ENCODE measurements at regions not wholly inside any gene's neighbourhood (a gene's known extent, or its start where the extent isn't known, plus 50 kb on each side); places are given as distances from the start of the nearest gene placed in this dataset.

DNA sequence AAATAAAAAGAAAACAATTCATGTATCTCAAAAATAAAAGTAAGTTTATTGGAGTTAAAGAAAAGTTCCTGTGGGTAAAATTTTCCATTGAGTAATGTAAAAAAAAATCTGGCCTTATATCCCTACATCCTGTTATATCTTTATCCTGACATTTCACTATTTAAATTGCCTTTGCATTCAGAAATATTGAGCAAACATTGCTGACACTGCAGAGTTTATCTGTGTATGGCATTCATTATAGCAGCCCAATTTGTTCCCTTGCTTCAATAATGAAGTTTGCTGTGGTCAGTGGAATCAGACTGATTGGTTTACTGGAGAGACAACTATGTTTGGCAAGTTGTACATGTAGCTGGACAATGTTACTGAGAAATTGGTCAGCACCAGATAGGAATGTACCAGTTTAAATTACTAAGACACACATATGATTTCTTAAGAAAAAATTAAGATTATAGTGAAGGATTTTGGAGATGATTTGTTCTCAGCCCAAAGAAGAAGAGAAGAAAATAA lies 271.7 kb downstream of the ANKRD7 start:
- intact Hi-C loops (cut with micrococcal nuclease) = no loop called here
- Histone ChIP-seq H3K4me1 (no peaks in the 10 kb centered on the region), H3K4me3 (no peak overlapping the region), H3K27ac (replicated peaks) (no peak overlapping the region), H3K36me3 (no peaks in the 10 kb centered on the region), H3K27me3 (ENCODE audit: low read depth) (no peaks in the 10 kb centered on the region), H3K9me3 (replicated peaks) (no peaks in the 10 kb centered on the region)
- DNase-seq = no peak
- TF ChIP-seq, protein P1, sequence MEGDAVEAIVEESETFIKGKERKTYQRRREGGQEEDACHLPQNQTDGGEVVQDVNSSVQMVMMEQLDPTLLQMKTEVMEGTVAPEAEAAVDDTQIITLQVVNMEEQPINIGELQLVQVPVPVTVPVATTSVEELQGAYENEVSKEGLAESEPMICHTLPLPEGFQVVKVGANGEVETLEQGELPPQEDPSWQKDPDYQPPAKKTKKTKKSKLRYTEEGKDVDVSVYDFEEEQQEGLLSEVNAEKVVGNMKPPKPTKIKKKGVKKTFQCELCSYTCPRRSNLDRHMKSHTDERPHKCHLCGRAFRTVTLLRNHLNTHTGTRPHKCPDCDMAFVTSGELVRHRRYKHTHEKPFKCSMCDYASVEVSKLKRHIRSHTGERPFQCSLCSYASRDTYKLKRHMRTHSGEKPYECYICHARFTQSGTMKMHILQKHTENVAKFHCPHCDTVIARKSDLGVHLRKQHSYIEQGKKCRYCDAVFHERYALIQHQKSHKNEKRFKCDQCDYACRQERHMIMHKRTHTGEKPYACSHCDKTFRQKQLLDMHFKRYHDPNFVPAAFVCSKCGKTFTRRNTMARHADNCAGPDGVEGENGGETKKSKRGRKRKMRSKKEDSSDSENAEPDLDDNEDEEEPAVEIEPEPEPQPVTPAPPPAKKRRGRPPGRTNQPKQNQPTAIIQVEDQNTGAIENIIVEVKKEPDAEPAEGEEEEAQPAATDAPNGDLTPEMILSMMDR (IDR thresholded peaks at IDR 0.05; ENCODE audit: borderline replicate concordance) = no peak

DNA sequence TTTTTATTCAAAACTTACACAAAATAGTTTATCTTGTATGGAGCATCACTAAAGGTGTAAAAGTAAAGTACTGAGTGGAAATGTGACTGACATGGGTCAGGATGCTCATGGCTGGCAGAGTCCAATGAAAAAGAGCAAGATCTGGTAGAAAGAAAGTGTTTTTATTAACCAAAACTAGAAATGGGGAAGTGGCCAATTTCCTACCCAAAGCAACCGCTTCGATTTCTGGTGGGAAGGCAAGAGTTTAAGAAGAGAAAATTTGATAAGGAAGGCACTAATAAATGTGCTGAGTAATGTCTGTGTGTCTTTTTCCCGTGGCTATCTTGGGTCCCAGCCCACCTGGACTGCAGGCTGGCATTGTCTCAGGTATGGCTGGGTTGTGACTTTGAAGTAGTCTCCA lies 277.7 kb downstream of the ANKRD7 start:
- no peaks in the 10 kb centered on the region for H3K4me1 ChIP-seq
- H3K36me3 ChIP-seq = no peaks in the 10 kb centered on the region
- H3K27ac ChIP-seq (replicated peaks) = no peak overlapping the region
- intact Hi-C loops (cut with micrococcal nuclease) = no loop called here
- no peak for DNase-seq
- H3K27me3 ChIP-seq (ENCODE audit: low read depth) = no peaks in the 10 kb centered on the region
- TF ChIP-seq, protein P1 (IDR thresholded peaks at IDR 0.05; ENCODE audit: borderline replicate concordance) = no peak
- no peak overlapping the region for H3K4me3 ChIP-seq
- no peaks in the 10 kb centered on the region for H3K9me3 ChIP-seq (replicated peaks)

DNA sequence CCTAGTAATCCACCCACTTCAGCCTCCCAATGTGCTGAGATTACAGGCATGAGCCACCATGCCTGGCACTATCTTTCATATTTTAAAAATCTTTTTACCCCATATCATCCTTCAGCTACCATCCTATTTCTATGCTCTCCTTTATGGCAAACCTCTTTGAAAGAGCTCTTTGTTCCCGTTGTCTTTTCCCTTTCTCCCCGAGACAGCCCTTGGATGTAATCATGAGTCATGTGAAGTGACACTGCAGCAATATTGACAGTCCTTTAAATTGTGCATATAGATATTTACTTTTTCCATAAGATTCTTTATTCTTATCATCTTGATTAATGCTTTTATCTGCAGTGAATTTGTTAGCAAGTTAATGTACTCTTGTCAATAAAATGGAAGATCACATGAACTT lies 286.6 kb downstream of the ANKRD7 start:
- Histone ChIP-seq H3K36me3 (no peaks in the 10 kb centered on the region), H3K4me1 (no peaks in the 10 kb centered on the region), H3K27me3 (ENCODE audit: low read depth) (no peaks in the 10 kb centered on the region), H3K4me3 (no peak overlapping the region), H3K27ac (replicated peaks) (no peak overlapping the region), H3K9me3 (replicated peaks) (no peaks in the 10 kb centered on the region)
- intact Hi-C loops (cut with micrococcal nuclease) = no loop called here
- DNase-seq = no peak
- TF ChIP-seq, protein P1 (IDR thresholded peaks at IDR 0.05; ENCODE audit: borderline replicate concordance) = no peak

DNA sequence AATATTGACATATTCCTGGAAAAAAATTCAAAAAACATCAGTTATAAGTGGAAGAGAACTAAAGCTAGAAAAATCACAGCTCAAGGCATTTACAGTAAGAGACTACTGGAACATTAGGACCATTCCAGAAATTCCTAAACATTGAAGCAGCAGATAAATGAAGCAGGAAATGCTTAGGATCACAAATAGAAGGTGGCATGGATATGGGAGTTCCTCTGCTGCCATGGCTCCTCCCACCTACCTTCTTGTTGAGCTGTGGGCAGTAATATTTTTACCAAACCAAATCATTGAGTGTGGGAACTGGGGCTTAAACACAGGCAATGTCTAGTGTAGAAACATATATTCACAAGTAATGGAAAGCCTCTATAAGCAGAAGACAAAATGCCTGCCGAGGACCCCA lies 292.8 kb downstream of the ANKRD7 start:
- H3K27ac ChIP-seq (replicated peaks) = no peak overlapping the region
- intact Hi-C loops (cut with micrococcal nuclease) = no loop called here
- H3K4me3 ChIP-seq = no peak overlapping the region
- no peak for DNase-seq
- no peaks in the 10 kb centered on the region for H3K4me1 ChIP-seq
- no peaks in the 10 kb centered on the region for H3K27me3 ChIP-seq (ENCODE audit: low read depth)
- H3K9me3 ChIP-seq (replicated peaks) = no peaks in the 10 kb centered on the region
- H3K36me3 ChIP-seq = no peaks in the 10 kb centered on the region
- TF ChIP-seq, protein P1 (IDR thresholded peaks at IDR 0.05; ENCODE audit: borderline replicate concordance) = no peak

DNA sequence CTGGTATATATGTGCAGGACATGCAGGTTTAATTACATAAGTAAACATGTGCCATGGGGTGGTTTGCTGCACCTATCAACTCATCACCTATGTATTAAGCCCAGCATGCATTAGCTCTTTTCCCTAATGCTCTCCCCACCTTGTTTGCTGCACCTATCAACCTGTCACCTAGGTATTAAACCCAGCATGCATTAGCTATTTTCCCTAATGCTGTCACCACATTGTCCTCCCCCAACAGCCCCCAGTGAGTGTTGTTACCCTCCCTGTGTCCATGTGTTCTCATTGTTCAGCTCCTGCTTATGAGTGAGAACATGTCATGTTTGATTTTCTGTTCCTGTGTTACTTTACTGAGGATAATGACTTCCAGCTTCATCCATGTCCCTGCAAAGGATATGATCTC lies 300.5 kb downstream of the ANKRD7 start:
- no peak overlapping the region for H3K27ac ChIP-seq (replicated peaks)
- H3K4me1 ChIP-seq = no peaks in the 10 kb centered on the region
- DNase-seq = no peak
- no peaks in the 10 kb centered on the region for H3K27me3 ChIP-seq (ENCODE audit: low read depth)
- intact Hi-C loops (cut with micrococcal nuclease) = no loop called here
- TF ChIP-seq, protein P1 (IDR thresholded peaks at IDR 0.05; ENCODE audit: borderline replicate concordance) = no peak
- H3K9me3 ChIP-seq (replicated peaks) = peaks cover 10% of the 10 kb centered on the region
- H3K36me3 ChIP-seq = no peaks in the 10 kb centered on the region
- H3K4me3 ChIP-seq = no peak overlapping the region

DNA sequence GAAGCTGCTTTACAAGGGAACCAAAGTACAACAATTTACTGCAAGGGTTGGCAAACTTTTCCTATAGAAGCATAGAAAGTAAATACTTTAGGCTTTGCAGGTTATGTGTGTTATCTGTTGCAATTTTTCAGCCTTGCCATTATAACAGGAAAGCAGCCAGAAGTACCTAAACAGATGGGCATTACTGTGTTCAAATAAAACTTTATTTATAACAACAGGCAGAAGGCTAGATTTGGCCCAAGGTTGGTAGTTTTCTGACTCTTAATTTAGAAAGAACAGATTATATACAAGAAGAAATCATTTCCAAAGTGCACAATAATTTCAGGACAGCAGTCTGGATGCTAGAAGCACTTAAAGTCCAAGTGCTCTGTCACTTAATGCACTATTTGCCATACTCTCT lies 307.1 kb downstream of the ANKRD7 start:
- Histone ChIP-seq H3K9me3 (replicated peaks) (no peaks in the 10 kb centered on the region), H3K4me1 (no peaks in the 10 kb centered on the region), H3K4me3 (no peak overlapping the region), H3K27me3 (ENCODE audit: low read depth) (no peaks in the 10 kb centered on the region), H3K36me3 (no peaks in the 10 kb centered on the region), H3K27ac (replicated peaks) (no peak overlapping the region)
- DNase-seq = no peak
- TF ChIP-seq, protein P1 (IDR thresholded peaks at IDR 0.05; ENCODE audit: borderline replicate concordance) = no peak
- intact Hi-C loops (cut with micrococcal nuclease) = no loop called here
